K562 (cell line): ENCODE measurements at regions not wholly inside any gene's neighbourhood (a gene's known extent, or its start where the extent isn't known, plus 50 kb on each side); places are given as distances from the start of the nearest gene placed in this dataset.

Experiments used
- BRF1 ChIP-seq: IDR thresholded peaks from 3 replicates; pipeline ENCODE4 v1.6.1; 2011; ENCODE audit warnings: borderline replicate concordance, mild to moderate bottlenecking; ENCODE audit not compliant: insufficient read length; ENCODE audit errors: extremely low read depth
- EP300 ChIP-seq: IDR thresholded peaks from 2 replicates; pipeline ENCODE4 v1.6.1; 2012; ENCODE audit warnings: low read length, improper control_type of control experiment
- EZH2 ChIP-seq: IDR thresholded peaks from 2 replicates; pipeline ENCODE4 v1.6.1; 2012; ENCODE audit warnings: low read depth, mild to moderate bottlenecking, inconsistent platforms, low read length, borderline replicate concordance
- TF ChIP-seq, protein P1 (sequence below): sonication (generic); formaldehyde crosslinking; IDR thresholded peaks from 2 replicates; pipeline ENCODE4 v1.8.0; 2023; ENCODE audit warnings: mild to moderate bottlenecking, missing genetic modification reagents
- TF ChIP-seq, protein P2 (sequence below), 3 experiments: IDR thresholded peaks in 2 of 3; conservative IDR thresholded peaks in 1 of 3; 2 replicates each; pipeline ENCODE4 v1.5.1; 2011 to 2012; ENCODE audit warnings: low read length in 3 of 3, mild to moderate bottlenecking in 3 of 3, control low read depth in 2 of 3, improper control_type of control experiment in 1 of 3, inconsistent platforms in 1 of 3, low read depth in 1 of 3, mixed read lengths in 1 of 3, moderate library complexity in 1 of 3; ENCODE audit not compliant: insufficient read depth in 2 of 3
- TF ChIP-seq, protein P3 (sequence below), 2 experiments: fragments of 450-650 bp; conservative IDR thresholded peaks; 2 replicates each; pipeline ENCODE4 v1.6.1; 2017; ENCODE audit warnings: mild to moderate bottlenecking in 2 of 2, moderate library complexity in 2 of 2

DNA sequence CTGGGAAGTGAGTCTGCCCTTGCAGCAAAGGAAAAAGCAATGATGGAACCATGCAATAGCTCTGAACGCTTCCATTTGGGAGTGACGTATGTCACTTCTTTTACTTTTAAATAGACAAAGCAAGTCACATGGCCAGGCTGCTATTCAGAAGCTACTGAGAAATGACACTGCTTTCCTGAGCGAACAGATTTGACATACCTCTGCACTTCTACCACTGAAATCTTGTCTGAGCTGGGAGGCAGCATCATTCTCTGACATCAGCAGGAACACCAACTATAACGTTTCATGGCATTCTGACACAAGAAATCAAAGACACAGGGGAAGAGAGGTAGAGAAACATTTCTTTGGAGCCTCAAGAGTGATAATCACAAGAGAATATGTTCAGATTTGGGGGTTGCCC, 271.1 kb downstream of the SNX13 start:
- TF ChIP-seq, protein P1, sequence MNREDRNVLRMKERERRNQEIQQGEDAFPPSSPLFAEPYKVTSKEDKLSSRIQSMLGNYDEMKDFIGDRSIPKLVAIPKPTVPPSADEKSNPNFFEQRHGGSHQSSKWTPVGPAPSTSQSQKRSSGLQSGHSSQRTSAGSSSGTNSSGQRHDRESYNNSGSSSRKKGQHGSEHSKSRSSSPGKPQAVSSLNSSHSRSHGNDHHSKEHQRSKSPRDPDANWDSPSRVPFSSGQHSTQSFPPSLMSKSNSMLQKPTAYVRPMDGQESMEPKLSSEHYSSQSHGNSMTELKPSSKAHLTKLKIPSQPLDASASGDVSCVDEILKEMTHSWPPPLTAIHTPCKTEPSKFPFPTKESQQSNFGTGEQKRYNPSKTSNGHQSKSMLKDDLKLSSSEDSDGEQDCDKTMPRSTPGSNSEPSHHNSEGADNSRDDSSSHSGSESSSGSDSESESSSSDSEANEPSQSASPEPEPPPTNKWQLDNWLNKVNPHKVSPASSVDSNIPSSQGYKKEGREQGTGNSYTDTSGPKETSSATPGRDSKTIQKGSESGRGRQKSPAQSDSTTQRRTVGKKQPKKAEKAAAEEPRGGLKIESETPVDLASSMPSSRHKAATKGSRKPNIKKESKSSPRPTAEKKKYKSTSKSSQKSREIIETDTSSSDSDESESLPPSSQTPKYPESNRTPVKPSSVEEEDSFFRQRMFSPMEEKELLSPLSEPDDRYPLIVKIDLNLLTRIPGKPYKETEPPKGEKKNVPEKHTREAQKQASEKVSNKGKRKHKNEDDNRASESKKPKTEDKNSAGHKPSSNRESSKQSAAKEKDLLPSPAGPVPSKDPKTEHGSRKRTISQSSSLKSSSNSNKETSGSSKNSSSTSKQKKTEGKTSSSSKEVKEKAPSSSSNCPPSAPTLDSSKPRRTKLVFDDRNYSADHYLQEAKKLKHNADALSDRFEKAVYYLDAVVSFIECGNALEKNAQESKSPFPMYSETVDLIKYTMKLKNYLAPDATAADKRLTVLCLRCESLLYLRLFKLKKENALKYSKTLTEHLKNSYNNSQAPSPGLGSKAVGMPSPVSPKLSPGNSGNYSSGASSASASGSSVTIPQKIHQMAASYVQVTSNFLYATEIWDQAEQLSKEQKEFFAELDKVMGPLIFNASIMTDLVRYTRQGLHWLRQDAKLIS (CRISPR knock-in tag), result no peak
- TF ChIP-seq, protein P2, sequence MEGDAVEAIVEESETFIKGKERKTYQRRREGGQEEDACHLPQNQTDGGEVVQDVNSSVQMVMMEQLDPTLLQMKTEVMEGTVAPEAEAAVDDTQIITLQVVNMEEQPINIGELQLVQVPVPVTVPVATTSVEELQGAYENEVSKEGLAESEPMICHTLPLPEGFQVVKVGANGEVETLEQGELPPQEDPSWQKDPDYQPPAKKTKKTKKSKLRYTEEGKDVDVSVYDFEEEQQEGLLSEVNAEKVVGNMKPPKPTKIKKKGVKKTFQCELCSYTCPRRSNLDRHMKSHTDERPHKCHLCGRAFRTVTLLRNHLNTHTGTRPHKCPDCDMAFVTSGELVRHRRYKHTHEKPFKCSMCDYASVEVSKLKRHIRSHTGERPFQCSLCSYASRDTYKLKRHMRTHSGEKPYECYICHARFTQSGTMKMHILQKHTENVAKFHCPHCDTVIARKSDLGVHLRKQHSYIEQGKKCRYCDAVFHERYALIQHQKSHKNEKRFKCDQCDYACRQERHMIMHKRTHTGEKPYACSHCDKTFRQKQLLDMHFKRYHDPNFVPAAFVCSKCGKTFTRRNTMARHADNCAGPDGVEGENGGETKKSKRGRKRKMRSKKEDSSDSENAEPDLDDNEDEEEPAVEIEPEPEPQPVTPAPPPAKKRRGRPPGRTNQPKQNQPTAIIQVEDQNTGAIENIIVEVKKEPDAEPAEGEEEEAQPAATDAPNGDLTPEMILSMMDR (IDR thresholded peaks at IDR 0.05 in 2 of 3, conservative IDR thresholded peaks at IDR 0.05 in 1 of 3; ENCODE audit: insufficient read depth in 2 of 3, low read depth in 1 of 3, low read length in 3 of 3), result no peak
- no peak for TF ChIP-seq EZH2
- TF ChIP-seq, protein P3, sequence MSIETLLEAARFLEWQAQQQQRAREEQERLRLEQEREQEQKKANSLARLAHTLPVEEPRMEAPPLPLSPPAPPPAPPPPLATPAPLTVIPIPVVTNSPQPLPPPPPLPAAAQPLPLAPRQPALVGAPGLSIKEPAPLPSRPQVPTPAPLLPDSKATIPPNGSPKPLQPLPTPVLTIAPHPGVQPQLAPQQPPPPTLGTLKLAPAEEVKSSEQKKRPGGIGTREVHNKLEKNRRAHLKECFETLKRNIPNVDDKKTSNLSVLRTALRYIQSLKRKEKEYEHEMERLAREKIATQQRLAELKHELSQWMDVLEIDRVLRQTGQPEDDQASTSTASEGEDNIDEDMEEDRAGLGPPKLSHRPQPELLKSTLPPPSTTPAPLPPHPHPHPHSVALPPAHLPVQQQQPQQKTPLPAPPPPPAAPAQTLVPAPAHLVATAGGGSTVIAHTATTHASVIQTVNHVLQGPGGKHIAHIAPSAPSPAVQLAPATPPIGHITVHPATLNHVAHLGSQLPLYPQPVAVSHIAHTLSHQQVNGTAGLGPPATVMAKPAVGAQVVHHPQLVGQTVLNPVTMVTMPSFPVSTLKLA (conservative IDR thresholded peaks at IDR 0.05), result no peak
- TF ChIP-seq BRF1, result no peak
- TF ChIP-seq EP300, result no peak
